Gastrocnemius medialis (tissue), 4 donors: ENCODE measurements at regions not wholly inside any gene's neighbourhood (a gene's known extent, or its start where the extent isn't known, plus 50 kb on each side); places are given as distances from the start of the nearest gene placed in this dataset.

ENCODE experiments used
- ATAC-seq, 2 donors: fragments of 150-250 bp; one replicate each; pipeline ENCODE4 v1.9.1; 2016
- DNase-seq, 2 donors: peaks; one replicate each; pipeline ENCODE4 v3.0.0-alpha.2; 2019
- H3K27ac ChIP-seq, 4 donors: fragments of 200-600 bp; sonication (generic); 1 replicate in 1 of 4; 2 replicates in 3 of 4; pipeline ENCODE4 v1.5.1; 2016 to 2018; ENCODE audit warnings: mild to moderate bottlenecking in 2 of 4, moderate library complexity in 1 of 4
- H3K27me3 ChIP-seq, 3 donors: fragments of 200-600 bp; sonication (generic) in 2 of 3; 1 replicate in 1 of 3; 2 replicates in 2 of 3; pipeline versions ENCODE4 v1.5.1 to v1.6.0; 2016 to 2019; ENCODE audit warnings: mild to moderate bottlenecking in 1 of 3, moderate library complexity in 1 of 3
- H3K36me3 ChIP-seq, 2 donors: fragments of 200-600 bp; sonication (generic) in 1 of 2; one replicate each; pipeline ENCODE4 v1.5.1; 2017 to 2018
- H3K4me1 ChIP-seq, 2 donors: fragments of 200-600 bp; sonication (generic) in 1 of 2; one replicate each; pipeline ENCODE4 v1.5.1; 2016 to 2017; ENCODE audit warnings: mild to moderate bottlenecking in 2 of 2
- H3K4me3 ChIP-seq, 4 donors: fragments of 200-600 bp; sonication (generic) in 3 of 4; 1 replicate in 1 of 4; 2 replicates in 3 of 4; pipeline ENCODE4 v1.5.1; 2016 to 2019; ENCODE audit warnings: mild to moderate bottlenecking in 2 of 4
- H3K9me3 ChIP-seq, 3 donors: fragments of 200-600 bp; sonication (generic) in 2 of 3; 1 replicate in 1 of 3; 2 replicates in 2 of 3; pipeline ENCODE4 v1.5.1; 2016 to 2019
- POLR2A ChIP-seq, 2 donors: fragments of 450-650 bp; IDR thresholded peaks; one replicate each; pipeline ENCODE4 v1.6.1; 2017; ENCODE audit warnings: antibody characterized with exemption in 2 of 2, mild to moderate bottlenecking in 2 of 2, moderate library complexity in 2 of 2
- in situ Hi-C, 4 donors: fragments of 200-750 bp; cut with MboI; loops; one replicate each; pipeline versions ENCODE4 v1.15.0 to v1.8.0; 2017; ENCODE audit warnings: low sequenced_read_pairs in 4 of 4
- intact Hi-C: fragments of 100-400 bp; cut with DNase I; formaldehyde crosslinking; loops from one replicate; pipeline ENCODE4 v1.15.1; 2023; ENCODE audit warnings: low total_unique reads
- TF ChIP-seq, protein P1 (sequence below), 5 experiments: fragments of 450-650 bp in 3 of 5; fragments of 200-600 bp in 2 of 5; sonication (generic) in 2 of 5; IDR thresholded peaks in 4 of 5; conservative IDR thresholded peaks in 1 of 5; 1 replicate in 4 of 5; 2 replicates in 1 of 5; pipeline ENCODE4 v1.5.1; 2016 to 2019; ENCODE audit warnings: antibody characterized with exemption in 5 of 5, mild to moderate bottlenecking in 3 of 5, moderate library complexity in 3 of 5

- Histone ChIP-seq H3K4me3 (no peak overlapping the region), H3K4me1 (no peaks in the 10 kb centered on the region), H3K27ac (no peak overlapping the region), H3K27me3 (no peaks in the 10 kb centered on the region), H3K9me3 (no peaks in the 10 kb centered on the region), H3K36me3 (no peaks in the 10 kb centered on the region)
- TF ChIP-seq, protein P1, sequence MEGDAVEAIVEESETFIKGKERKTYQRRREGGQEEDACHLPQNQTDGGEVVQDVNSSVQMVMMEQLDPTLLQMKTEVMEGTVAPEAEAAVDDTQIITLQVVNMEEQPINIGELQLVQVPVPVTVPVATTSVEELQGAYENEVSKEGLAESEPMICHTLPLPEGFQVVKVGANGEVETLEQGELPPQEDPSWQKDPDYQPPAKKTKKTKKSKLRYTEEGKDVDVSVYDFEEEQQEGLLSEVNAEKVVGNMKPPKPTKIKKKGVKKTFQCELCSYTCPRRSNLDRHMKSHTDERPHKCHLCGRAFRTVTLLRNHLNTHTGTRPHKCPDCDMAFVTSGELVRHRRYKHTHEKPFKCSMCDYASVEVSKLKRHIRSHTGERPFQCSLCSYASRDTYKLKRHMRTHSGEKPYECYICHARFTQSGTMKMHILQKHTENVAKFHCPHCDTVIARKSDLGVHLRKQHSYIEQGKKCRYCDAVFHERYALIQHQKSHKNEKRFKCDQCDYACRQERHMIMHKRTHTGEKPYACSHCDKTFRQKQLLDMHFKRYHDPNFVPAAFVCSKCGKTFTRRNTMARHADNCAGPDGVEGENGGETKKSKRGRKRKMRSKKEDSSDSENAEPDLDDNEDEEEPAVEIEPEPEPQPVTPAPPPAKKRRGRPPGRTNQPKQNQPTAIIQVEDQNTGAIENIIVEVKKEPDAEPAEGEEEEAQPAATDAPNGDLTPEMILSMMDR (IDR thresholded peaks at IDR 0.05 in 4 of 5, conservative IDR thresholded peaks at IDR 0.05 in 1 of 5), result no peak
- TF ChIP-seq POLR2A (IDR thresholded peaks at IDR 0.05), result no peak
- no peak for ATAC-seq
- intact Hi-C loops, result no loop called here
- in situ Hi-C loops, result no loop called here
- no peak for DNase-seq
Measured at GRCh38 chr6:67766057-67766456, 869.0 kb upstream of the ADGRB3 start.

- no peak for ATAC-seq
- H3K4me3 ChIP-seq, result no peak overlapping the region
- H3K9me3 ChIP-seq, result no peaks in the 10 kb centered on the region
- TF ChIP-seq, protein P1 (IDR thresholded peaks at IDR 0.05 in 4 of 5, conservative IDR thresholded peaks at IDR 0.05 in 1 of 5), result no peak
- no peak for TF ChIP-seq POLR2A (IDR thresholded peaks at IDR 0.05)
- no peaks in the 10 kb centered on the region for H3K4me1 ChIP-seq
- in situ Hi-C loops, result no loop called here
- H3K27me3 ChIP-seq, result no peaks in the 10 kb centered on the region
- intact Hi-C loops, result no loop called here
- no peaks in the 10 kb centered on the region for H3K36me3 ChIP-seq
- no peak for DNase-seq
- no peak overlapping the region for H3K27ac ChIP-seq
Measured at GRCh38 chr6:67759001-67759400, 876.1 kb upstream of the ADGRB3 start.

DNA sequence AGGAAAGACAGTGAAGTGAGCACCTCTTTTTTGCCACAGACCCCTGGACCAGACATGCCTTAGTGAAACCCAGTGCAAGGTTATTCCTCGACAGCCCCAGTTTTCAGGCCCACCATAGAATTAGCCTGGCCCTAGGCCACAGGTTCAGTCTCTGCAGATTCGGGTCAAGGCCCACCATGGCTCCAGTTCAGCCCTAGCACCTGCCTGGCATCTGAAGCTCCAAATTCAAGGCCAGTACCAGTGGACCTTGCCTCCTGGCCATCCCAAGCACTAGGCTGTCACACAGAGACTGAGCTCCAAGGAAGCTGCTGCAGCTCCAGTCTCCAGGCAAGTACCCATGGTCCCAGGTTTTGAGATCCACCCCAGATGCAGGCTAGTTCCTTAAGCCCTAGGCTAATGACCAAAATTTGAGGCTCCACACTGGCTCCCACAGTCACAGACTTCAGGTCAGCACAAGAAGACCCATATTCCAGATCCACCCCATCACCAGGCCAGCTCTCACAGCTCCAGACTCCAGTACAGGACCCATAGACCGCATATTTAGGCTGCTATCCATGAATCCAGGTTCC lies 877.5 kb upstream of the ADGRB3 start:
- H3K4me1 ChIP-seq, result no peaks in the 10 kb centered on the region
- no peak for ATAC-seq
- no peak overlapping the region for H3K27ac ChIP-seq
- no peaks in the 10 kb centered on the region for H3K36me3 ChIP-seq
- in situ Hi-C loops (no loop called here), intact Hi-C loops (no loop called here)
- H3K4me3 ChIP-seq, result no peak overlapping the region
- H3K9me3 ChIP-seq, result no peaks in the 10 kb centered on the region
- TF ChIP-seq, protein P1 (IDR thresholded peaks at IDR 0.05 in 4 of 5, conservative IDR thresholded peaks at IDR 0.05 in 1 of 5), result no peak
- TF ChIP-seq POLR2A (IDR thresholded peaks at IDR 0.05), result no peak
- H3K27me3 ChIP-seq, result no peaks in the 10 kb centered on the region
- peak in 1 of 2 donors; percentile 6 for DNase-seq

- Histone ChIP-seq H3K9me3 (no peaks in the 10 kb centered on the region), H3K36me3 (no peaks in the 10 kb centered on the region), H3K4me1 (no peaks in the 10 kb centered on the region), H3K4me3 (no peak overlapping the region), H3K27me3 (no peaks in the 10 kb centered on the region), H3K27ac (no peak overlapping the region)
- ATAC-seq (no peak), DNase-seq (no peak)
- TF ChIP-seq, protein P1 (IDR thresholded peaks at IDR 0.05 in 4 of 5, conservative IDR thresholded peaks at IDR 0.05 in 1 of 5), result no peak
- TF ChIP-seq POLR2A (IDR thresholded peaks at IDR 0.05), result no peak
- intact Hi-C loops (no loop called here), in situ Hi-C loops (no loop called here)
Measured at GRCh38 chr6:67748521-67748920, 886.6 kb upstream of the ADGRB3 start.

DNA sequence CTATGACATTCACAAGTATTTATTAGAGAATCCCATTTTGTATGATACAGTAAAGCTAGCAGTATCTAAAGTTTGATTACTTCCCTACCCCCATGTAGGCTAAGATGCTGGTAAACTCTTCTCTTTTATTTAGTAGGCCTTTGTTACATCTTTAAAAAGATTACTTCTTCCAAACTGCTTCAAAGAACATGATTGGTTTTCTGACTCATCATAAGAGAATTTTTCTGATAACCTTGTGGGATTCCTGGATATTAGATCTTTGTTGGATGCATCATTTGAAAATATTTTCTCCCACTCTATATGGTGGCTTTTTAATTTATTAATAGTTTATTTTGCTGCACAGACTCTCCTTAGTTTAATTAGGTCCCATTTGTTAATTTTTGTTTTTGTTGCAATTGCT lies 898.3 kb upstream of the ADGRB3 start:
- in situ Hi-C loops (no loop called here), intact Hi-C loops (no loop called here)
- H3K9me3 ChIP-seq, result no peaks in the 10 kb centered on the region
- DNase-seq (no peak), ATAC-seq (no peak)
- H3K27ac ChIP-seq, result no peak overlapping the region
- no peaks in the 10 kb centered on the region for H3K36me3 ChIP-seq
- TF ChIP-seq, protein P1 (IDR thresholded peaks at IDR 0.05 in 4 of 5, conservative IDR thresholded peaks at IDR 0.05 in 1 of 5), result no peak
- TF ChIP-seq POLR2A (IDR thresholded peaks at IDR 0.05), result no peak
- no peaks in the 10 kb centered on the region for H3K4me1 ChIP-seq
- no peak overlapping the region for H3K4me3 ChIP-seq
- no peaks in the 10 kb centered on the region for H3K27me3 ChIP-seq
